ENCODE measurements at regions not wholly inside any gene's neighbourhood (a gene's known extent, or its start where the extent isn't known, plus 50 kb on each side); places are given as distances from the start of the nearest gene placed in this dataset.

DNA sequence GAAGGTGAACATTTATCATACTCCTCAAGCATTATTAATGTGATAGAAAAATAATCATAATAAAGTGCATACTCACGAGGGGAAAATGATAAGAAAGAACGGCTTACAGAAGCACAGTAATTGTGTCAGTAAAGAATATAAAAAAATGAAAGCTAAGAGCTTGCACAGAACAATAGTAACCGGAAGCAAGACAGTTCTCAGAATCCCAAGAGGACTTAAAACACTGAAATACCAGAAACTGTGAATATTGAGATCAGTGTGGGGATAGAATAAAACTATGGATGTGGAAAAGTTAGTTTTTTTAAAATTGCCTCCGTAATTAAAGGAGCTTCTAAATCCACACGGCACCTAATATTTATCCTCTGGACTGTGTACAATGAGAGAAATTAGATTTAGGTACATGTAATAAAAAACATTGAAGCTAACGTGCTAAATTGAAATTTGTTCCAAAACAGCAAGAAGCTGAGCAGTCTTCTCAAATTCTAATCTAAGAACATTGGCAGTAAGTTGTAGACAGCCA is 482.7 kb downstream of the SLITRK6 start:
- TF ChIP-seq, protein P1, sequence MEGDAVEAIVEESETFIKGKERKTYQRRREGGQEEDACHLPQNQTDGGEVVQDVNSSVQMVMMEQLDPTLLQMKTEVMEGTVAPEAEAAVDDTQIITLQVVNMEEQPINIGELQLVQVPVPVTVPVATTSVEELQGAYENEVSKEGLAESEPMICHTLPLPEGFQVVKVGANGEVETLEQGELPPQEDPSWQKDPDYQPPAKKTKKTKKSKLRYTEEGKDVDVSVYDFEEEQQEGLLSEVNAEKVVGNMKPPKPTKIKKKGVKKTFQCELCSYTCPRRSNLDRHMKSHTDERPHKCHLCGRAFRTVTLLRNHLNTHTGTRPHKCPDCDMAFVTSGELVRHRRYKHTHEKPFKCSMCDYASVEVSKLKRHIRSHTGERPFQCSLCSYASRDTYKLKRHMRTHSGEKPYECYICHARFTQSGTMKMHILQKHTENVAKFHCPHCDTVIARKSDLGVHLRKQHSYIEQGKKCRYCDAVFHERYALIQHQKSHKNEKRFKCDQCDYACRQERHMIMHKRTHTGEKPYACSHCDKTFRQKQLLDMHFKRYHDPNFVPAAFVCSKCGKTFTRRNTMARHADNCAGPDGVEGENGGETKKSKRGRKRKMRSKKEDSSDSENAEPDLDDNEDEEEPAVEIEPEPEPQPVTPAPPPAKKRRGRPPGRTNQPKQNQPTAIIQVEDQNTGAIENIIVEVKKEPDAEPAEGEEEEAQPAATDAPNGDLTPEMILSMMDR (IDR thresholded peaks at IDR 0.05) = no peak
- no peak for TF ChIP-seq POLR2A (IDR thresholded peaks at IDR 0.05)
- no peak for TF ChIP-seq POLR2AphosphoS5 (IDR thresholded peaks at IDR 0.05)
- TF ChIP-seq EP300 (IDR thresholded peaks at IDR 0.05; ENCODE audit: low read depth) = no peak
